ENCODE measurements at regions not wholly inside any gene's neighbourhood (a gene's known extent, or its start where the extent isn't known, plus 50 kb on each side); places are given as distances from the start of the nearest gene placed in this dataset.

GRCh38 chr18:24736662-24737330 lies 276.4 kb downstream of the HRH4 start:
- DNase-seq (ENCODE audit: low spot score), result no peak

GRCh38 chr18:24740829-24741228 lies 280.4 kb downstream of the HRH4 start:
- no peak for DNase-seq (ENCODE audit: low spot score)

GRCh38 chr18:24741321-24741720 lies 280.9 kb downstream of the HRH4 start:
- no peak for DNase-seq (ENCODE audit: low spot score)

GRCh38 chr18:24741965-24742724 lies 281.7 kb downstream of the HRH4 start:
- no peak for DNase-seq (ENCODE audit: low spot score)

GRCh38 chr18:24754583-24755253 lies 294.3 kb downstream of the HRH4 start:
- DNase-seq (ENCODE audit: low spot score), result no peak

GRCh38 chr18:24756385-24756784 lies 295.9 kb downstream of the HRH4 start:
- DNase-seq (ENCODE audit: low spot score), result no peak

GRCh38 chr18:24757134-24757533 lies 296.7 kb downstream of the HRH4 start:
- DNase-seq (ENCODE audit: low spot score), result no peak

GRCh38 chr18:24761765-24762164 lies 301.3 kb downstream of the HRH4 start:
- no peak for DNase-seq (ENCODE audit: low spot score)

- DNase-seq (ENCODE audit: low spot score), result no peak
Measured at GRCh38 chr18:24762511-24762910, 302.1 kb downstream of the HRH4 start.

- no peak for DNase-seq (ENCODE audit: low spot score)
Measured at GRCh38 chr18:24763765-24764513, 303.5 kb downstream of the HRH4 start.

GRCh38 chr18:24764766-24765165 lies 304.3 kb downstream of the HRH4 start:
- DNase-seq (ENCODE audit: low spot score), result no peak

GRCh38 chr18:24766376-24766775 lies 305.9 kb downstream of the HRH4 start:
- no peak for DNase-seq (ENCODE audit: low spot score)

GRCh38 chr18:24770311-24771024 lies 310.0 kb downstream of the HRH4 start:
- no peak for DNase-seq (ENCODE audit: low spot score)

- no peak for DNase-seq (ENCODE audit: low spot score)
Measured at GRCh38 chr18:24771300-24771699, 310.9 kb downstream of the HRH4 start.

- no peak for DNase-seq (ENCODE audit: low spot score)
Measured at GRCh38 chr18:24773101-24773500, 312.7 kb downstream of the HRH4 start.

GRCh38 chr18:24776019-24776418 lies 315.6 kb downstream of the HRH4 start:
- DNase-seq (ENCODE audit: low spot score), result no peak

GRCh38 chr18:24778810-24779418 lies 318.5 kb downstream of the HRH4 start:
- no peak for DNase-seq (ENCODE audit: low spot score)

GRCh38 chr18:24782566-24782965 lies 322.1 kb downstream of the HRH4 start:
- no peak for DNase-seq (ENCODE audit: low spot score)

- no peak for DNase-seq (ENCODE audit: low spot score)
Measured at GRCh38 chr18:24785019-24785418, 324.6 kb downstream of the HRH4 start.

GRCh38 chr18:24786027-24786426 lies 325.6 kb downstream of the HRH4 start:
- DNase-seq (ENCODE audit: low spot score), result no peak

GRCh38 chr18:24790347-24790746 lies 329.9 kb downstream of the HRH4 start:
- DNase-seq (ENCODE audit: low spot score), result no peak
